Neutrophil (primary cell): ENCODE measurements at regions not wholly inside any gene's neighbourhood (a gene's known extent, or its start where the extent isn't known, plus 50 kb on each side); places are given as distances from the start of the nearest gene placed in this dataset.

Source experiments
- H3K27ac ChIP-seq: fragments of 200-600 bp; sonication (generic); 2 replicates; pipeline ENCODE4 v1.5.1; 2016; ENCODE audit warnings: mild to moderate bottlenecking, moderate library complexity
- H3K27me3 ChIP-seq: fragments of 200-600 bp; sonication (generic); 2 replicates; pipeline ENCODE4 v1.6.0; 2016; ENCODE audit warnings: mild to moderate bottlenecking
- H3K36me3 ChIP-seq: fragments of 200-600 bp; sonication (generic); 2 replicates; pipeline ENCODE4 v1.5.1; 2017
- H3K4me1 ChIP-seq, 2 experiments: fragments of 200-600 bp in 1 of 2; sonication (generic) in 1 of 2; 1 replicate in 1 of 2; 2 replicates in 1 of 2; pipeline versions ENCODE4 v1.5.1 to v1.6.1; 2013 to 2016; ENCODE audit warnings: low read depth in 1 of 2, low read length in 1 of 2, mild to moderate bottlenecking in 1 of 2, moderate library complexity in 1 of 2; ENCODE audit not compliant: control insufficient read depth in 1 of 2, insufficient read depth in 1 of 2
- H3K4me3 ChIP-seq, 2 experiments: fragments of 200-600 bp in 1 of 2; sonication (generic) in 1 of 2; 1 replicate in 1 of 2; 2 replicates in 1 of 2; pipeline ENCODE4 v1.5.1; 2013 to 2016; ENCODE audit warnings: low read depth in 1 of 2, low read length in 1 of 2, mild to moderate bottlenecking in 1 of 2, moderate library complexity in 1 of 2
- H3K9me3 ChIP-seq: fragments of 200-600 bp; sonication (generic); 2 replicates; pipeline ENCODE4 v1.5.1; 2016
- TF ChIP-seq, protein P1 (sequence below): fragments of 200-600 bp; sonication (generic); IDR thresholded peaks from 2 replicates; pipeline ENCODE4 v1.5.1; 2016; ENCODE audit warnings: antibody characterized with exemption

DNA sequence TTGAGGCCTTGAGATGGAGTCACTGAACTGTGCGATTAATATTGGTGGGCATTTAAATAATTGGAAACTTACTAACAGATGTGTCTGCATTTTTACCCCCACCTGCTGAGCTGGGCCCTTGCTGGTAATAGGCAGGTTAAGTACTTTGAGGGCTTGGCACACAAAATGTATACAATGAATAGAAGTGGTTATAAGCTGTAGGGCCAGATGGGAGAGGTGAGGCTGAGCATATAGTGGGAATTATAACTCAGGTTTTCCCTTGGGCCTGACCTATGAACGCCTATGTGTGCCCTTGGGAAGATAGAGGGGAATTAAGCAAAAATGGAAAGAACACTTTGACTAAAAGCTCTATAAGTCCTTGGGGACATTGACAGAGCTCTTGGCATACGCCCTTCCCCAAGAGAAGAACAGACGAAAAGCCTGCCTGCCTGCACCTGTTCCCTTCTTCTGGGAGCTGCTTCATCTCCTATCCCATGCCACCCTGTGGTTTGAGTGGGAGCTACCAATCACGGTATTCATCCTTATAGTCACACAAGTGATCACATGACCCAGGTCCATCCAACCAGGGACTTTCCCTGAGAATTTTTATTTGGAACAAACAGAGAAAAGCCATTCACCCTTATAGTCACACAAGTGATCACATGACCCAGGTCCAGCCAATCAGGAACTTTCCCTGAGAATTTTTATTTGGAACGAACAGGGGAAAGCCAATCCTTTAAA lies 260.7 kb upstream of the CSF3R start:
- Histone ChIP-seq H3K4me3 (no peak overlapping the region), H3K27ac (no peak overlapping the region), H3K9me3 (no peaks in the 10 kb centered on the region), H3K36me3 (no peaks in the 10 kb centered on the region), H3K27me3 (peaks cover 68% of the 10 kb centered on the region), H3K4me1 (no peaks in the 10 kb centered on the region)
- TF ChIP-seq, protein P1, sequence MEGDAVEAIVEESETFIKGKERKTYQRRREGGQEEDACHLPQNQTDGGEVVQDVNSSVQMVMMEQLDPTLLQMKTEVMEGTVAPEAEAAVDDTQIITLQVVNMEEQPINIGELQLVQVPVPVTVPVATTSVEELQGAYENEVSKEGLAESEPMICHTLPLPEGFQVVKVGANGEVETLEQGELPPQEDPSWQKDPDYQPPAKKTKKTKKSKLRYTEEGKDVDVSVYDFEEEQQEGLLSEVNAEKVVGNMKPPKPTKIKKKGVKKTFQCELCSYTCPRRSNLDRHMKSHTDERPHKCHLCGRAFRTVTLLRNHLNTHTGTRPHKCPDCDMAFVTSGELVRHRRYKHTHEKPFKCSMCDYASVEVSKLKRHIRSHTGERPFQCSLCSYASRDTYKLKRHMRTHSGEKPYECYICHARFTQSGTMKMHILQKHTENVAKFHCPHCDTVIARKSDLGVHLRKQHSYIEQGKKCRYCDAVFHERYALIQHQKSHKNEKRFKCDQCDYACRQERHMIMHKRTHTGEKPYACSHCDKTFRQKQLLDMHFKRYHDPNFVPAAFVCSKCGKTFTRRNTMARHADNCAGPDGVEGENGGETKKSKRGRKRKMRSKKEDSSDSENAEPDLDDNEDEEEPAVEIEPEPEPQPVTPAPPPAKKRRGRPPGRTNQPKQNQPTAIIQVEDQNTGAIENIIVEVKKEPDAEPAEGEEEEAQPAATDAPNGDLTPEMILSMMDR = no peak

DNA sequence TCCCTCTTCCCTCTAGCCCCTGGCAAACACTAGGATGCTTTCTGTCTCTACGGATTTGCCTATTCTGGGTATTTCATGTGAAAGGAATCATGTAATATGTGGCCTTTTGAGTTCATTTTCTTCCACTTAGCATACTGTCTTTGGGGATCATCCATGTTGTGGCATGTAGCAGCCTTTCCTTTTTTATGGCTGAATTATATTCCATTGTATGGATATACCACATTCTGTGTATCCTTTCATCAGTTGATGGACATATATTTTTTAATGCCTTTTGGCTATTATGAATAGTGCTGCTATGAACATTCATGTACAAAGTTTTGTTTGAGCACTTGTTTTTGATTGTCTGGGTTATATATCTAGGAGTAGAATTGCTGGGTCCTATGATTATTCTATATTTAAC lies 258.4 kb upstream of the CSF3R start:
- Histone ChIP-seq H3K36me3 (no peaks in the 10 kb centered on the region), H3K9me3 (no peaks in the 10 kb centered on the region), H3K4me1 (no peaks in the 10 kb centered on the region), H3K4me3 (no peak overlapping the region), H3K27ac (no peak overlapping the region), H3K27me3 (peaks cover 68% of the 10 kb centered on the region)
- TF ChIP-seq, protein P1 = no peak

DNA sequence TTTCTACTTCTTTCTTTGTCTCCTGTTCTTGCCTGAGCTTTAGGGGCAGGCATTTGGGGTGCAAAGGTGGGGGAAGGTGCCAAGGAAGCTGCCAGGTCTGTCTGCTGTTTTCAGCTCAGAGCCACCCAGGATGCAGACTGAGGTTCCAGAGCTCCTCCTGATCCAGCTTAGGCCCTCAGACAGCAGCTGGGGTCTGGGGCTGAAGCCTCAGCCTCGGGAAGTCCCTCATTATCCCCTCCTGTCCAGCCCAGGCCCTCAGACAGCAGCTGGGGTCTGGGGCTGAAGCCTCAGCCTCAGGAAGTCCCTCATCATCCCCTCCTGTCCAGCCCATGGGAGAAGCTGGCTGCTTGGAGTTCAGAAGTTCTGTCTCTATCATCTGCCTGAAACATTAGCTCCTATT lies 257.7 kb upstream of the CSF3R start:
- Histone ChIP-seq H3K27ac (no peak overlapping the region), H3K9me3 (no peaks in the 10 kb centered on the region), H3K4me1 (no peaks in the 10 kb centered on the region), H3K36me3 (no peaks in the 10 kb centered on the region), H3K4me3 (no peak overlapping the region), H3K27me3 (peaks cover 71% of the 10 kb centered on the region)
- TF ChIP-seq, protein P1 = no peak

DNA sequence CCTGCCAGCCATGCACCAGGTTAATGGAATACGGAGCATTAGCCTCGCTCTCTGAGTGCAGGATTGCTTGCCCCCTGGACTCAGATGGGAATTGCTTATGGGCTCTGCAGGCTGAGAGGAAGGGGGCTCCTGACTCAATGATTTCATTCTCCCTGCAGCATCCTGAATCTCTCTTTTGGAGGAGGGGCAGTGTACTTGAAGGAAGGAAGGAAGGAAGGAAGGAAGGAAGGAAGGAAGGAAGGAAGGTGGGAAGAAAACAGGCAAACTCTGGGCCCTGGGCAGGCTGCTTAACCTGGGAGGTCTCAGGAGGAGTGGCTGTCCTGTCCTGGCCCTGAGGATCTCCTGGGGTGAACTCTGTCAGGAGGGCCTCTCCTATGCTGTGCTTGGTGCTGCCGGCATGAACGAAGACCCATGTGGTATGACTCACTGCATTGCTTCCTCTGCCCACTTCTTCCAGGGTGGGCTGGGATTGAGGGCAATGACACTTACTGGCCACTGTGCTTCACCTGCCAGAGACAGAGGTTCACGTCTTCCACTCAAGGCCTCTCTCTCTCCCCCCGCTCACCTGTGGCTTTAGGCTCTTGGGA lies 257.1 kb upstream of the CSF3R start:
- TF ChIP-seq, protein P1 = no peak
- Histone ChIP-seq H3K36me3 (no peaks in the 10 kb centered on the region), H3K27ac (no peak overlapping the region), H3K4me1 (no peaks in the 10 kb centered on the region), H3K27me3 (peaks cover 77% of the 10 kb centered on the region), H3K9me3 (no peaks in the 10 kb centered on the region), H3K4me3 (no peak overlapping the region)

DNA sequence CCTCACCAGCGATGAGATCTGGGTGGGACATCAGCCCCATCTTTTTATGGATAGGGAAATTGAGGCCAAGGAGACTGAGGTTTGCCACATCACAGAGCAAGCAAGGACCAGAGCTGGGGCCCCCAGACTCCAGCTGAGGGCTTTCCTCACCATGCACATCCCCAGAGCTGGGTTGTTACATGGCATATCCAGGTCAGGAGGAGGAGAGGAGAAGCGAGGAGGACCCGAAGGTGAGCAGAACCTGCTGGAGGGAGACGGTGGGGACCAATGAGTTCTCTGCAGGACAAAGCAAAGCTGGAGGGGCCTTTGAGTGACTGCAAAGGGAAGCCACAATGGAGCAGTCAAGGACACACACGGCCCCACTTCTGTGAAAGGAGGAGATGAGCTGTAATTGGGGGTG lies 255.5 kb upstream of the CSF3R start:
- Histone ChIP-seq H3K36me3 (no peaks in the 10 kb centered on the region), H3K4me3 (no peak overlapping the region), H3K9me3 (no peaks in the 10 kb centered on the region), H3K4me1 (no peaks in the 10 kb centered on the region), H3K27ac (no peak overlapping the region), H3K27me3 (peaks cover 80% of the 10 kb centered on the region)
- TF ChIP-seq, protein P1 = no peak
